ENCODE measurements at regions not wholly inside any gene's neighbourhood (a gene's known extent, or its start where the extent isn't known, plus 50 kb on each side); places are given as distances from the start of the nearest gene placed in this dataset.

- no peak for DNase-seq
These were observed 194.9 kb downstream of the RBFOX3 start for GRCh38 chr17:79415909-79416308.

GRCh38 chr17:79415365-79415764, 195.5 kb downstream of the RBFOX3 start:
- no peak for DNase-seq

GRCh38 chr17:79414793-79415211, 196.0 kb downstream of the RBFOX3 start:
- no peak for DNase-seq

GRCh38 chr17:79414063-79414792, 196.6 kb downstream of the RBFOX3 start:
- DNase-seq, result no peak

- no peak for DNase-seq
These were observed 197.2 kb downstream of the RBFOX3 start for GRCh38 chr17:79413611-79414010.

- DNase-seq, result no peak
These were observed 197.9 kb downstream of the RBFOX3 start for GRCh38 chr17:79412886-79413390.

GRCh38 chr17:79412110-79412509, 198.7 kb downstream of the RBFOX3 start:
- DNase-seq, result no peak

GRCh38 chr17:79411419-79411818, 199.4 kb downstream of the RBFOX3 start:
- DNase-seq, result no peak

GRCh38 chr17:79410681-79411080, 200.2 kb downstream of the RBFOX3 start:
- no peak for DNase-seq

GRCh38 chr17:79408251-79408650, 202.6 kb downstream of the RBFOX3 start:
- DNase-seq, result no peak

- DNase-seq, result no peak
These were observed 203.5 kb downstream of the RBFOX3 start for GRCh38 chr17:79407385-79407784.

- DNase-seq, result no peak
These were observed 204.5 kb downstream of the RBFOX3 start for GRCh38 chr17:79406316-79406715.

GRCh38 chr17:79405823-79406222, 205.0 kb downstream of the RBFOX3 start:
- no peak for DNase-seq

- DNase-seq, result no peak
These were observed 206.5 kb downstream of the RBFOX3 start for GRCh38 chr17:79404136-79404911.

- DNase-seq, result no peak
These were observed 208.9 kb downstream of the RBFOX3 start for GRCh38 chr17:79401704-79402674.

GRCh38 chr17:79400989-79401703, 209.7 kb downstream of the RBFOX3 start:
- DNase-seq, result no peak

- no peak for DNase-seq
These were observed 211.2 kb downstream of the RBFOX3 start for GRCh38 chr17:79399610-79400144.

GRCh38 chr17:79398441-79398840, 212.4 kb downstream of the RBFOX3 start:
- DNase-seq, result no peak

GRCh38 chr17:79396696-79397095, 214.2 kb downstream of the RBFOX3 start:
- DNase-seq, result no peak

GRCh38 chr17:79395545-79395944, 215.3 kb downstream of the RBFOX3 start:
- no peak for DNase-seq

GRCh38 chr17:79395066-79395465, 215.8 kb downstream of the RBFOX3 start:
- no peak for DNase-seq
